ENCODE measurements at regions not wholly inside any gene's neighbourhood (a gene's known extent, or its start where the extent isn't known, plus 50 kb on each side); places are given as distances from the start of the nearest gene placed in this dataset.

DNA sequence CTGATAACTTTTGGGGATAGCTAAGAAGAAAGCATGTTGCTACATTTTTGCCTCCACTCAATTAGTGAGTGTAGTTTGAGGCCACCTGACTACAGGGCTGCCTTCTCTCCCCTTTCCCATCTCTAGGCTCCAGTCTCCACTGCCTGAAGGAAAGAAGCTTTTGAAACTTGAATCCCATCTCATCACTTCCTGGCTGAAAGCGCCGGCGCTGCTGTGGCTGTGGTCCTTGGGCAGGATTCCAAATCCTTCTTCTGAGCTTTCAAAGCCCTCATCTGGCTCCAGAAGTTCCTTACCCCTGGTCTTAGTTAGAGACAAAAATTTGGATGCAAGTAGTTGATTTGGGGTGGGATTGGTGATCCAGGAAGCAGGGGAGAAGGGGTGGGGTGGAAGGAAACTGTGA, 119.4 kb downstream of the FOXL1 start:
- TF ChIP-seq, protein P1, sequence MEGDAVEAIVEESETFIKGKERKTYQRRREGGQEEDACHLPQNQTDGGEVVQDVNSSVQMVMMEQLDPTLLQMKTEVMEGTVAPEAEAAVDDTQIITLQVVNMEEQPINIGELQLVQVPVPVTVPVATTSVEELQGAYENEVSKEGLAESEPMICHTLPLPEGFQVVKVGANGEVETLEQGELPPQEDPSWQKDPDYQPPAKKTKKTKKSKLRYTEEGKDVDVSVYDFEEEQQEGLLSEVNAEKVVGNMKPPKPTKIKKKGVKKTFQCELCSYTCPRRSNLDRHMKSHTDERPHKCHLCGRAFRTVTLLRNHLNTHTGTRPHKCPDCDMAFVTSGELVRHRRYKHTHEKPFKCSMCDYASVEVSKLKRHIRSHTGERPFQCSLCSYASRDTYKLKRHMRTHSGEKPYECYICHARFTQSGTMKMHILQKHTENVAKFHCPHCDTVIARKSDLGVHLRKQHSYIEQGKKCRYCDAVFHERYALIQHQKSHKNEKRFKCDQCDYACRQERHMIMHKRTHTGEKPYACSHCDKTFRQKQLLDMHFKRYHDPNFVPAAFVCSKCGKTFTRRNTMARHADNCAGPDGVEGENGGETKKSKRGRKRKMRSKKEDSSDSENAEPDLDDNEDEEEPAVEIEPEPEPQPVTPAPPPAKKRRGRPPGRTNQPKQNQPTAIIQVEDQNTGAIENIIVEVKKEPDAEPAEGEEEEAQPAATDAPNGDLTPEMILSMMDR (IDR thresholded peaks at IDR 0.05; ENCODE audit: insufficient read depth, low read depth, low read length, missing control alignments): no peak
- no peak overlapping the region for H3K4me3 ChIP-seq (ENCODE audit: low read length)
- DNase-seq (ENCODE audit: low read depth): no peak

DNA sequence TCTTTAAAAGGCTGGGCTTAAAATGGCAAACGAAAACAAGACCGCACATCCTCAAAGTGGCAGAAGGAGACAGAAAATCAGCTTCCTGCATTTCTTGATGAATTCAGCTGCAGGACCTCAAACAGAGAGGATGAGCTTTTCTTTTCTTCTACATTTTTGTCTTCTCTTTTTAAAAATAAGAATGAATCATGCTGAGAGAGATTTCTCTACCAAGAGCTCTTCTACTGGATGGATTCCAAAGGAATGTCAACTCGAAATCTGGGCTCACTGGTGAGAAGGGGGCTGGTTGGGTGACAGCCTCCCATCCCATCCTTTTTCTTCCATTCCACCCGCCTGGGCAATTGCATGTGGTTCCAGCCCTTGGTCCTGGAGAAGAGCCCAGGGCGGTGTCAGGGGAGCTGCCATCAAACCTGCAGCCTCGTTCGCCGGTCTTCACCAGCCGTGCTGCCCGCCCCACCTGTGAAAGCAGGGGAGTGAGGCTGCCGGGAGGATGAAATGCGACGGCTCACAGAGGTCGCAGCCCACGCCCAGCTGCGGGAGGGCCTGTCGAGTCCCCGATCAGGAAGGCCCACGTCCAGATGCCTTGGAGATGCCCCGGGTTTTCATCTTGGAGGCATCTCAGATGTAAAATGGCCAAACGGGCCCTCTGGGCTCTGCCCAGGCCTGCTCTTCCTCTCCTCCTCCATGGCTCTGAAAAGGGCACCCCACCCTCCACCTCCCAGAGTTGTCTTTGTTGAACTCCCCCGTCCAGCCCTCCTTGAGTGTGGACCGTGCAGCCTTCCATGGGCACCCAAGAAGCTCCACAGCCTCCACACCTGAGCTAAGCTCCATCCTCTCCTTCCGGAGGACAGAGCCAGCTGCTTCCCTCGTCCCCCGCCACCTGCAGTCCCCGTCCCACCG, 121.9 kb downstream of the FOXL1 start:
- no peak for DNase-seq (ENCODE audit: low read depth)
- H3K4me3 ChIP-seq (ENCODE audit: low read length): no peak overlapping the region
- TF ChIP-seq, protein P1 (IDR thresholded peaks at IDR 0.05; ENCODE audit: insufficient read depth, low read depth, low read length, missing control alignments): no peak

DNA sequence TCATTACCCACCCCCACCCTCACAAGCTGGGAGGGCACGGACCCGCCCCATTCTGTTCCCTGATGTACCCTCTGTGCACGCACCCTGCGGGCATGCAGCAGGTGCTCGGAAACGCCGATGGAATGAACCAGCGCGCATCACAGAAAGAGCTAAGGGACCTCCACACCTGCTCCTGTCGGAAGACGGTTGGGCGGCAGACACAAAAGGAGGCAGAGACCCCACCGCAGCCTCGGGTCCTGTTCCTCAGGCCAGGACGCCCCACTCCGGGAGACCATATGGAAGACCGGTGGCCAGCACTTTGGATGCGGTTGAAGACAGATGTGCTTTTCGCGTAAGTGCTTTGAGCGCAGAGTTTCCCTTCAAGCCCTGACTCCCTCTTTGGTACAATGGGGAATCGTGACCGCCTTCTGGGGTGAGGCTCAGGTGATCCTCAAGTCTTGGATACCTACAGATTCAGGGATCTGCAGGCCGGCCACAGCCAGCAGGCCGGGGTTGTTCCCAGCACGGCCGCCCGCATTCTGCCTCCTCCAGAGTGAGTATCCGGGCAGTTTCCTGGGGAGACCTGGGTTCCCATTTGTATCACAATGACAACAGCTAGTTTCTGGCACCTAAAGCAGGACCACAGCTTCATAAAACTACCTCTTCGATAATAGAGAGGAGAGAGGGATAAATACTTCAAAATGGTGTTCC, 123.1 kb downstream of the FOXL1 start:
- TF ChIP-seq, protein P1 (IDR thresholded peaks at IDR 0.05; ENCODE audit: insufficient read depth, low read depth, low read length, missing control alignments): no peak
- DNase-seq (ENCODE audit: low read depth): no peak
- no peak overlapping the region for H3K4me3 ChIP-seq (ENCODE audit: low read length)

DNA sequence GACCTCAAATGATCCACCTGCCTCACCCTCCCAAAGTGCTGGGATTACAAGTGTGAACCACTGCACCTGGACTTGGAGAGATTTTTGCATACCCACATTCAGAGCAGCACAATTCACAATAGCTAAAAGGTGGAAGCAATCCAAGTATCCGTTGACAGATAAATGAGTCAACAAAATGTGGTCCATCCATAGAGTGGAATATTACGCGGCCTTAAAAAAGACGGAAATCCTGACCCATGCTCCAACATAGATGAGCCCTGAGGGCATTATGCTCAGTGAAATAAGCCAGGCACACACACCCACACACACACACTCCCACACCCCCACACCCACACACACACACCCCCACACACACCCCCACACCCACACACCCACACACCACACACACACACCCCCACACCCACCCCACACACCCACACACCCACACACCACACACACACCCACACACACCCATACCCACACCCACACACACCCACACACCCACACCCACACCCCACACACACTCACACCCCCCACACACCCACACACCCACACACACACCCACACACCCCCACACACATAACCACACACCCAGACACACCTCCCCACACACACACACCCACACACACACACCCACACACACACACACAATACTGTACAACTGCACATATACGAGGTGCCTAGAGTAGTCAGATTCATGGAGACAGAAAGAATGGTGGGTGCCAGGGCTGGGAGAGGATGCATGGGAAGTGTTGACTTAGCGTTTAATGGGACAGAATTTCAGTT, 124.7 kb downstream of the FOXL1 start:
- H3K4me3 ChIP-seq (ENCODE audit: low read length): no peak overlapping the region
- TF ChIP-seq, protein P1 (IDR thresholded peaks at IDR 0.05; ENCODE audit: insufficient read depth, low read depth, low read length, missing control alignments): no peak
- no peak for DNase-seq (ENCODE audit: low read depth)

DNA sequence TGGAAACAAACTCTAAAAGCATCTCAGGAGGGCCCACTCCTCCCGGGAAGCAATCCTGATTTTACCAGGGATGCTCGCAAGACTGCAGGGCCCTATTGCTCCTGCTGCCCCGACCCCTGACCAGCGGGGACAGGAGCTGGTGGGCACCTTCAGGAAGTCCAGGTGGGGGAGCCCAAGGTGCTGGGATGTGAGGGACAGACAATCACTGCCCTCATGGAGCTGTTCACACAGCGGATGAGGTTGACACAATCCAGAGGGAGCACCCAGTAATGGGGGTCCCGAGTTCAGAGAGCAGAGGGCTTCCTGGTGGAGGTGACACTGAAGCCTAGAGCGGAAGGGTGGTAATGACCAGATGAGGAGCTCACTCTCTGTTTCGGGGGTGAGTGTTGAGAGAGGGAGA, 126.2 kb downstream of the FOXL1 start:
- TF ChIP-seq, protein P1 (IDR thresholded peaks at IDR 0.05; ENCODE audit: insufficient read depth, low read depth, low read length, missing control alignments): no peak
- no peak for DNase-seq (ENCODE audit: low read depth)
- no peak overlapping the region for H3K4me3 ChIP-seq (ENCODE audit: low read length)

DNA sequence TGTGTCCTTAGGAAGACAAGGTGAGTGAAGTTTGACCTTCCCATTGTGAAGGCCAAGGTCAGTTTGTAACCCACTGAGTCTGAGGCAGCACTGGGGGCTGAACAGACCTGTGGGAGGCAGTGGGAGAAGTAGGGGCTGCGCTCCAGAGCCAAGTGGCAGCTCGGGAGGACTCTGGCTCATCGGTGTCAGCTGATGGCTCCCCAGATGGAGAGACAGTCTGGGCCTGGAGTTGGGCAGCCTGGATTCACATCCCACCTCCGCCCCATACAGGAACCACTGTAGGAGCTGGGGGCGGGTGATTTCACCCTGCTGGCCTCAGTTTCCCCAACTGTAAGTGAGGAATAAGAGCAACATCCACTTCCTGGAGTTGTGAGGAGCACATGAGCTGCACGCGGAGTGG, 128.4 kb downstream of the FOXL1 start:
- H3K4me3 ChIP-seq (ENCODE audit: low read length): no peak overlapping the region
- DNase-seq (ENCODE audit: low read depth): no peak
- TF ChIP-seq, protein P1 (IDR thresholded peaks at IDR 0.05; ENCODE audit: insufficient read depth, low read depth, low read length, missing control alignments): no peak
